Myocyte (in vitro differentiated cells): ENCODE measurements at regions not wholly inside any gene's neighbourhood (a gene's known extent, or its start where the extent isn't known, plus 50 kb on each side); places are given as distances from the start of the nearest gene placed in this dataset.

ENCODE experiments used
- DNase-seq: peaks from one replicate; pipeline ENCODE4 v3.0.0-alpha.2; 2012; ENCODE audit warnings: low read depth

- DNase-seq = no peak
These were observed 54.7 kb upstream of the DSCAM start for GRCh38 chr21:40901691-40902090.

- DNase-seq = no peak
These were observed 55.3 kb upstream of the DSCAM start for GRCh38 chr21:40902299-40902698.

GRCh38 chr21:40902993-40903392 lies 56.0 kb upstream of the DSCAM start:
- no peak for DNase-seq

- no peak for DNase-seq
These were observed 58.3 kb upstream of the DSCAM start for GRCh38 chr21:40905251-40905650.

GRCh38 chr21:40912375-40912774 lies 65.4 kb upstream of the DSCAM start:
- DNase-seq = no peak

- no peak for DNase-seq
These were observed 68.2 kb upstream of the DSCAM start for GRCh38 chr21:40915114-40915513.

GRCh38 chr21:40923407-40923806 lies 76.4 kb upstream of the DSCAM start:
- DNase-seq = no peak

- DNase-seq = no peak
These were observed 76.9 kb upstream of the DSCAM start for GRCh38 chr21:40923901-40924300.

GRCh38 chr21:40924641-40925040 lies 77.7 kb upstream of the DSCAM start:
- no peak for DNase-seq

- no peak for DNase-seq
These were observed 79.3 kb upstream of the DSCAM start for GRCh38 chr21:40926238-40926637.

- DNase-seq = no peak
These were observed 82.9 kb upstream of the DSCAM start for GRCh38 chr21:40929833-40930232.

GRCh38 chr21:40931197-40931596 lies 84.2 kb upstream of the DSCAM start:
- DNase-seq = no peak

GRCh38 chr21:40936178-40936577 lies 89.2 kb upstream of the DSCAM start:
- no peak for DNase-seq

GRCh38 chr21:40936771-40937261 lies 89.9 kb upstream of the DSCAM start:
- no peak for DNase-seq

GRCh38 chr21:40938078-40938477 lies 91.1 kb upstream of the DSCAM start:
- no peak for DNase-seq

- no peak for DNase-seq
These were observed 91.7 kb upstream of the DSCAM start for GRCh38 chr21:40938611-40939010.

GRCh38 chr21:40947713-40948112 lies 100.8 kb upstream of the DSCAM start:
- no peak for DNase-seq

- no peak for DNase-seq
These were observed 104.0 kb upstream of the DSCAM start for GRCh38 chr21:40950970-40951369.

GRCh38 chr21:40952551-40953323 lies 105.8 kb upstream of the DSCAM start:
- DNase-seq = no peak

- DNase-seq = no peak
These were observed 117.7 kb upstream of the DSCAM start for GRCh38 chr21:40964691-40965090.

- DNase-seq = no peak
These were observed 120.8 kb upstream of the DSCAM start for GRCh38 chr21:40967771-40968170.

GRCh38 chr21:40972151-40972550 lies 125.2 kb upstream of the DSCAM start:
- DNase-seq = no peak
